ENCODE measurements at regions not wholly inside any gene's neighbourhood (a gene's known extent, or its start where the extent isn't known, plus 50 kb on each side); places are given as distances from the start of the nearest gene placed in this dataset.

DNA sequence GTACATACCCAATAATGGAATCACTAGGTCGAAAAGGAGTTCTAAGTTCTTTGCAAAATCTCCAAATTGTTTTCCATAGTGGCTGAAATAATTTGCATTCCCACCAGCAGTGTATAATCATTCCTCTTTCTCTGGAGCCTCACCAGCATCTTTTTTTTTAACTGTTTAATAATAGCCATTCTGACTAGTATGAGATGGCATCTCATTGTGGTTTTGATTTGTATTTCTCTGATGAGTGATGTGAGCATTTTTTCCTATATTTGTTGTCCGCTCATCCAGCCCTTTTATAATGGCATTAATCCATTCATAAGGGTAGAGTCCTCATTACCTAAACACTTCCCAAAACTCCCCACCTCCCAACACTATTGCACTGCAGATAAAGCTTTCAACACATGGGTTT, 278.3 kb downstream of the SEC23A start:
- no peak overlapping the region for H3K27ac ChIP-seq
- in situ Hi-C loops (cut with MboI): no loop called here
- H3F3A ChIP-seq (ENCODE audit: insufficient read depth): no peaks in the 10 kb centered on the region
- DNase-seq: peak; percentile 30
- peaks cover under 1% of the 10 kb centered on the region; the same call in 1 of the 2 replicates for H3K27me3 ChIP-seq (replicated peaks; ENCODE audit: insufficient read depth)
- H3K9ac ChIP-seq: no peak overlapping the region
- no peaks in the 10 kb centered on the region for H3K9me3 ChIP-seq (ENCODE audit: low read depth)
- H3K9me2 ChIP-seq (ENCODE audit: insufficient read depth): no peaks in the 10 kb centered on the region
- H3K4me3 ChIP-seq: no peak overlapping the region
- H3K4me2 ChIP-seq (ENCODE audit: unreplicated experiment): no peak overlapping the region
- WGBS, 2 experiments (ENCODE audit: low coverage in 1 of 2, low lambda C conversion rate in 2 of 2, missing lambda C conversion rate in 2 of 2): 21 to 28% methylated on average over 2 of the region's 2 CpGs
- no peak for TF ChIP-seq EZH2phosphoT487 (IDR thresholded peaks at IDR 0.05; ENCODE audit: insufficient read depth, low read depth)
- TF ChIP-seq EZH2 (IDR thresholded peaks at IDR 0.05; ENCODE audit: insufficient read depth, poor library complexity, severe bottlenecking): no peak
- H3K4me1 ChIP-seq (ENCODE audit: insufficient read depth): no peaks in the 10 kb centered on the region
- H2AFZ ChIP-seq: no peak overlapping the region
- no peaks in the 10 kb centered on the region for H3K79me2 ChIP-seq (ENCODE audit: insufficient read depth)
- H4K20me1 ChIP-seq (ENCODE audit: insufficient read depth): no peaks in the 10 kb centered on the region
- no peaks in the 10 kb centered on the region for H3K36me3 ChIP-seq (ENCODE audit: low read depth)

DNA sequence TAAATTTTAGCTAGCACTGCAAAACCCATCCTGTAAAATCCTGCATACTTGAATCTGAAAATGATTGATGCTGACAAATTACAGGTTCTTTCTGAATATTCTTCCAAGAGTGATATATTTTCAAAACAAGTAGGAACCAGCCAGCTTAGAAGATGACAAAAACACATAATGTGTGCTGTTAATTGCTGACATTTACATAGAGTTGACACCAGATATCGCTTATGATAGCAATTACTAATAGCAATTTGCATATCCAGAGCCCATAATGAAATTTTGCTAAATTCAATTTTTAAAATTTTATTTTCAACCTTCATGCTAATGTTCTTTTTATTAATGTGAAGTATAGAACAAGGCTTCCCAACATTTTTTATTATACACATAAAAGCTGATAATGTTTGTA, 284.5 kb downstream of the SEC23A start:
- no peak overlapping the region for H3K4me3 ChIP-seq
- H3K9ac ChIP-seq: no peak overlapping the region
- H3K36me3 ChIP-seq (ENCODE audit: low read depth): no peaks in the 10 kb centered on the region
- in situ Hi-C loops (cut with MboI): no loop called here
- no peaks in the 10 kb centered on the region for H4K20me1 ChIP-seq (ENCODE audit: insufficient read depth)
- H3K4me2 ChIP-seq (ENCODE audit: unreplicated experiment): no peak overlapping the region
- no peaks in the 10 kb centered on the region for H3F3A ChIP-seq (ENCODE audit: insufficient read depth)
- no peaks in the 10 kb centered on the region for H3K4me1 ChIP-seq (ENCODE audit: insufficient read depth)
- 27 to 33% methylated on average over 1 of the region's 1 CpG for WGBS, 2 experiments (ENCODE audit: low coverage in 1 of 2, low lambda C conversion rate in 2 of 2, missing lambda C conversion rate in 2 of 2)
- H3K27ac ChIP-seq: no peak overlapping the region
- DNase-seq: no peak
- no peak overlapping the region for H2AFZ ChIP-seq
- H3K9me2 ChIP-seq (ENCODE audit: insufficient read depth): no peaks in the 10 kb centered on the region
- no peaks in the 10 kb centered on the region for H3K9me3 ChIP-seq (ENCODE audit: low read depth)
- no peaks in the 10 kb centered on the region for H3K79me2 ChIP-seq (ENCODE audit: insufficient read depth)
- TF ChIP-seq EZH2 (IDR thresholded peaks at IDR 0.05; ENCODE audit: insufficient read depth, poor library complexity, severe bottlenecking) (no peak), EZH2phosphoT487 (IDR thresholded peaks at IDR 0.05; ENCODE audit: insufficient read depth, low read depth) (no peak)
- H3K27me3 ChIP-seq (replicated peaks; ENCODE audit: insufficient read depth): no peaks in the 10 kb centered on the region

DNA sequence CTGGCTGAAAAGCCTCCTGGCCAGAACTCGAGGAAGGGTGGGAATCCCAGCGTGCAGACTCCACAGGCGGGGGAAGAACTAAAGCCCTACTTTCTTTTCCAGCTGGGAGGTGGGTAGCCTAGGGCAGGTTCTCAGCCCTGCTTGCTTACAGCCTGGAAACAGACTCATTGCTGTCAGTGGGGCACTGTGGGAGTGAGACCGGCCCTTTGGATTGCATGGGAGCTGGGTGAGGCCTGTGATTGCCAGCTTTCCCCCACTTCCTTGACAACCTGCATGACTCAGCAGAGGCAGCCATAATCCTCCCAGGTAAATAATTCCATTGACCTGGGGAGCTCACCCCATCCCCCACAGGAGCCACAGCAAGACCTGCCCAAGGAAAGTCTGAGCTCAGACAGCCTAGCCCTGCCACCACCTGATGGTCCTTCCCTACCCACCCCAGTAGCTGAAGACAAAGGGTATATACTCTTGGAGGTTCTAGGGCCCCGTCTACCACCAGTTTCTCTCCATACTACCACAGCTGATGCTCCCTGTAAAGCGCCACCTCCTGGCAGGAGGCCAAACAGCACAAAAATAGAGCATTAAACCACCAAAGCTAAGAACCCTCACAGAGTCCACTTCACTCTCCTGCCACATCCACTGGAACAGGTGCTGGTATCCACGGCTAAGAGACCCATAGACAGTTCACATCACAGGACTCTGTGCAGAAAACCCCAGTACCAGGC, 294.1 kb downstream of the SEC23A start:
- Histone ChIP-seq H3K27ac (no peak overlapping the region), H3F3A (ENCODE audit: insufficient read depth) (no peaks in the 10 kb centered on the region), H3K4me2 (ENCODE audit: unreplicated experiment) (no peak overlapping the region), H3K4me3 (no peak overlapping the region), H2AFZ (no peak overlapping the region), H4K20me1 (ENCODE audit: insufficient read depth) (no peaks in the 10 kb centered on the region), H3K79me2 (ENCODE audit: insufficient read depth) (no peaks in the 10 kb centered on the region), H3K4me1 (ENCODE audit: insufficient read depth) (no peaks in the 10 kb centered on the region), H3K36me3 (ENCODE audit: low read depth) (no peaks in the 10 kb centered on the region), H3K9me3 (ENCODE audit: low read depth) (no peaks in the 10 kb centered on the region), H3K9ac (no peak overlapping the region), H3K27me3 (replicated peaks; ENCODE audit: insufficient read depth) (no peaks in the 10 kb centered on the region), H3K9me2 (ENCODE audit: insufficient read depth) (no peaks in the 10 kb centered on the region)
- in situ Hi-C loops (cut with MboI): no loop called here
- 51 to 52% methylated on average over 7 of the region's 7 CpGs for WGBS, 2 experiments (ENCODE audit: low coverage in 1 of 2, low lambda C conversion rate in 2 of 2, missing lambda C conversion rate in 2 of 2)
- DNase-seq: no peak
- no peak for TF ChIP-seq EZH2 (IDR thresholded peaks at IDR 0.05; ENCODE audit: insufficient read depth, poor library complexity, severe bottlenecking)
- no peak for TF ChIP-seq EZH2phosphoT487 (IDR thresholded peaks at IDR 0.05; ENCODE audit: insufficient read depth, low read depth)

DNA sequence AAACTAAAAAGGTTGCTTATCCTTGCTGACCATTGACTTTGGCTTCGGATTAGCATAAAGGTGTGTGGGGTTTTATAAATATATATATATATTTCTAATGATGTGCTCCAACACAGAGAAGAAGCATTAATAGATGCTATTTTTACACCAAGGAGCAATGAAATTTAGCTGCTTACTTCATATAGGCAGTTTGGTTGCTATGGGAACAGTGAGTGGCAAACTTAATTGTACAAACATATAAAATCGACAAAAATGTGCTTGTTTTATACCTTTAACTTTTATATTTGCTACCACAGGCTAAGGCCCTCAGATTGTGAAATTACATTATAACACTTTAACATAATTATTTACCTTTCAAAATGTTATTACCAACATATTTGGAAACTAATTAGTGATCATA, 303.4 kb downstream of the SEC23A start:
- H3K4me1 ChIP-seq (ENCODE audit: insufficient read depth): no peaks in the 10 kb centered on the region
- H3K27ac ChIP-seq: no peak overlapping the region
- no peak overlapping the region for H2AFZ ChIP-seq
- H3K4me2 ChIP-seq (ENCODE audit: unreplicated experiment): no peak overlapping the region
- no peak overlapping the region for H3K9ac ChIP-seq
- H3K36me3 ChIP-seq (ENCODE audit: low read depth): no peaks in the 10 kb centered on the region
- no peak overlapping the region for H3K4me3 ChIP-seq
- H3K27me3 ChIP-seq (replicated peaks; ENCODE audit: insufficient read depth): no peaks in the 10 kb centered on the region; the same call in 1 of the 2 replicates
- DNase-seq: no peak
- WGBS, 2 experiments (ENCODE audit: low coverage in 1 of 2, low lambda C conversion rate in 2 of 2, missing lambda C conversion rate in 2 of 2): 5 to 8% methylated on average over 2 of the region's 2 CpGs
- in situ Hi-C loops (cut with MboI): no loop called here
- H3K9me3 ChIP-seq (ENCODE audit: low read depth): no peaks in the 10 kb centered on the region
- H3K79me2 ChIP-seq (ENCODE audit: insufficient read depth): no peaks in the 10 kb centered on the region
- no peaks in the 10 kb centered on the region for H3F3A ChIP-seq (ENCODE audit: insufficient read depth)
- H4K20me1 ChIP-seq (ENCODE audit: insufficient read depth): no peaks in the 10 kb centered on the region
- TF ChIP-seq EZH2 (IDR thresholded peaks at IDR 0.05; ENCODE audit: insufficient read depth, poor library complexity, severe bottlenecking) (no peak), EZH2phosphoT487 (IDR thresholded peaks at IDR 0.05; ENCODE audit: insufficient read depth, low read depth) (no peak)
- H3K9me2 ChIP-seq (ENCODE audit: insufficient read depth): no peaks in the 10 kb centered on the region

All from GM23248 (cell line).